Psoas muscle (tissue), 7 donors: ENCODE measurements at regions not wholly inside any gene's neighbourhood (a gene's known extent, or its start where the extent isn't known, plus 50 kb on each side); places are given as distances from the start of the nearest gene placed in this dataset.

Experiments used
- ATAC-seq, 4 donors: fragments of 200-7000 bp; cut with Tn5 transposase; one replicate each; pipeline ENCODE4 v1.9.1; 2020; ENCODE audit warnings: moderate library complexity in 3 of 4, mild to moderate bottlenecking in 2 of 4
- DNase-seq, 2 donors: peaks; one replicate each; pipeline ENCODE4 v3.0.0-alpha.2; 2020
- H3K27ac ChIP-seq: fragments of 200-600 bp; one replicate; pipeline ENCODE4 v1.8.0; 2022
- H3K27me3 ChIP-seq, 3 donors: fragments of 200-600 bp in 1 of 3; one replicate each; pipeline versions ENCODE4 v1.6.1 to v1.8.0; 2013 to 2022; ENCODE audit warnings: low read length in 2 of 3, mild to moderate bottlenecking in 2 of 3, moderate library complexity in 1 of 3; ENCODE audit not compliant: insufficient read depth in 3 of 3
- H3K36me3 ChIP-seq, 2 donors: fragments of 200-600 bp in 1 of 2; one replicate each; pipeline versions ENCODE4 v1.6.1 to v1.8.0; 2013 to 2022; ENCODE audit warnings: low read depth in 1 of 2, mild to moderate bottlenecking in 1 of 2, moderate library complexity in 1 of 2; ENCODE audit not compliant: insufficient read depth in 1 of 2
- H3K4me1 ChIP-seq: fragments of 200-600 bp; one replicate; pipeline ENCODE4 v1.8.0; 2022
- H3K4me3 ChIP-seq: fragments of 200-600 bp; one replicate; pipeline ENCODE4 v1.8.0; 2022; ENCODE audit warnings: mild to moderate bottlenecking
- H3K9me3 ChIP-seq: fragments of 200-600 bp; one replicate; pipeline ENCODE4 v1.8.0; 2022
- WGBS, 3 donors: extraction: QIAGEN DNeasy Blood & Tissue Kit; methylation state at CpG; one replicate each; pipeline versions ENCODE4 v1.1.6 to v1.1.7; 2013; 5-methylcytosine and 5-hydroxymethylcytosine counted together
- intact Hi-C, 2 donors: fragments of 100-400 bp; cut with DNase I; formaldehyde crosslinking; loops; one replicate each; pipeline versions ENCODE4 v1.11.0 to v1.14.2; 2022
- TF ChIP-seq, protein P1 (sequence below): fragments of 200-600 bp; IDR thresholded peaks from one replicate; pipeline ENCODE4 v1.8.0; 2022; ENCODE audit warnings: antibody characterized with exemption
- donor health status: healthy with polysubstance abuse.
- donor health status: DM: no; HTN: no; CAD: no; lungs with moderate emphysema.
- donor health status: Bipolar disorder and iron deficiency.
- donor health status: healthy.
- donor health status: DM: yes; HTN: yes; CAD: no.
- donor health status: DM: no; HTN: no; CAD: no.
- donor health status: DM: yes; HTN: yes; CAD: no.

DNA sequence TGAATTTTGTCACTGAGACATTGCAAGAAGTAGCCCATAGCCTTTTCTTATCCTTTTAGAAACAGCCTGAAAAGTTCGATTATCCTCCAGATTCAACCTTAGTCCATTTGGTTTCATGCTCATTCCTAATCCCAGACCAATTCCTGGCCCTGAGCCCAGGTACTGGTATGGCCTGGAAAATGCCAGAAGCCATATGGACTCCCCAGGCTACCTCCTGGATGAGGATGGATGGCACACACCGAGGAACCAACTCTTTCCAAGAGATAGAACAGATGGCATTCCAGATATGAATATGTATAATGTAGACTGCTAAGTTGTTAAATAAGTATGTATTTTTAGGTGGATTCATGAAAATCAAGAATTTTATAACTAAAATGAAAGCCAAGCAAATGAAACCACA, 51.6 kb upstream of the SNAP25 start:
- Histone ChIP-seq H3K27ac (no peak overlapping the region), H3K4me1 (no peaks in the 10 kb centered on the region), H3K4me3 (no peak overlapping the region), H3K9me3 (no peaks in the 10 kb centered on the region), H3K36me3 (no peaks in the 10 kb centered on the region), H3K27me3 (peaks cover 0 to 9% (median 5%) of the 10 kb centered on the region in 3 donors)
- ATAC-seq (no peak), DNase-seq (no peak)
- TF ChIP-seq, protein P1, sequence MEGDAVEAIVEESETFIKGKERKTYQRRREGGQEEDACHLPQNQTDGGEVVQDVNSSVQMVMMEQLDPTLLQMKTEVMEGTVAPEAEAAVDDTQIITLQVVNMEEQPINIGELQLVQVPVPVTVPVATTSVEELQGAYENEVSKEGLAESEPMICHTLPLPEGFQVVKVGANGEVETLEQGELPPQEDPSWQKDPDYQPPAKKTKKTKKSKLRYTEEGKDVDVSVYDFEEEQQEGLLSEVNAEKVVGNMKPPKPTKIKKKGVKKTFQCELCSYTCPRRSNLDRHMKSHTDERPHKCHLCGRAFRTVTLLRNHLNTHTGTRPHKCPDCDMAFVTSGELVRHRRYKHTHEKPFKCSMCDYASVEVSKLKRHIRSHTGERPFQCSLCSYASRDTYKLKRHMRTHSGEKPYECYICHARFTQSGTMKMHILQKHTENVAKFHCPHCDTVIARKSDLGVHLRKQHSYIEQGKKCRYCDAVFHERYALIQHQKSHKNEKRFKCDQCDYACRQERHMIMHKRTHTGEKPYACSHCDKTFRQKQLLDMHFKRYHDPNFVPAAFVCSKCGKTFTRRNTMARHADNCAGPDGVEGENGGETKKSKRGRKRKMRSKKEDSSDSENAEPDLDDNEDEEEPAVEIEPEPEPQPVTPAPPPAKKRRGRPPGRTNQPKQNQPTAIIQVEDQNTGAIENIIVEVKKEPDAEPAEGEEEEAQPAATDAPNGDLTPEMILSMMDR = no peak
- 72 to 79% (median 75%) methylated on average over 2 of the region's 2 CpGs for WGBS, 3 donors
- intact Hi-C loops = no loop called here

DNA sequence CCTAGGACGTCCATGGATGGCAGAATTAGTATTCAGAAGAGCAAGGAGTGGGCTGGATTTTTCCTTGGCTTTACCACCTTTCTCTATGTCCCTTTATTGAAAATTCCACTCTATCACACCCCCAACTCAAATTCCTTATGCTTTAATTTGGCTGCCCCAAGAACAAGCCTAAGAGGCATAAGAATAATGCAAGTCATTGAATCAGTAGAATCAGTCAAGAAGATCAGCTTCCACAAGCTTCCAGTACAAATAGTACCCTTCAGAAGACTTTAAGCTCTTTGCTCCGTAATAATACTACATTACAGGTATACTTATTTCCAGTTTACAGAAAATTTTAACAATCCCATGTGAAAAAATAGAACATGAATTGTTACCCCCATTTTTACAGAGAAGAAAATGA, 51.0 kb upstream of the SNAP25 start:
- TF ChIP-seq, protein P1 = no peak
- DNase-seq (no peak), ATAC-seq (no peak)
- Histone ChIP-seq H3K27ac (no peak overlapping the region), H3K4me3 (no peak overlapping the region), H3K36me3 (no peaks in the 10 kb centered on the region), H3K4me1 (no peaks in the 10 kb centered on the region), H3K27me3 (peaks cover 0 to 15% (median 8%) of the 10 kb centered on the region in 3 donors), H3K9me3 (no peaks in the 10 kb centered on the region)
- 71 to 77% (median 72%) methylated on average over 2 of the region's 2 CpGs for WGBS, 3 donors
- intact Hi-C loops = no loop called here
